HepG2 (cell line): ENCODE measurements at regions not wholly inside any gene's neighbourhood (a gene's known extent, or its start where the extent isn't known, plus 50 kb on each side); places are given as distances from the start of the nearest gene placed in this dataset.

ENCODE experiments used
- ATAC-seq: fragments of 200-7000 bp; cut with Tn5 transposase; 3 replicates; pipeline ENCODE4 v1.9.1; 2020; ENCODE audit warnings: mild to moderate bottlenecking, moderate library complexity
- BruUV-seq: library from RNA; stranded (reverse); fragments of 400-500 nt; replicated peaks from 2 replicates; lab custom pipeline; 2021; lab: Mats Ljungman, UMichigan
- CTCF ChIA-PET: fragments of 300-600 bp; formaldehyde crosslinking; extraction: SDS; loops from one replicate; lab custom pipeline; 2021; ENCODE audit warnings: low total read pairs, inconsistent platforms, low intra/inter-chr PET ratio; lab: Yijun Ruan, JAX
- POLR2A ChIA-PET: fragments of 350-600 bp; sonication (Branson Sonifier 250); formaldehyde crosslinking; loops from one replicate; lab custom pipeline; 2020; ENCODE audit warnings: antibody characterized with exemption, inconsistent platforms; lab: Yijun Ruan, JAX
- DNase-seq: peaks from one replicate; pipeline ENCODE4 v3.0.0-alpha.2; 2015; ENCODE audit warnings: low spot score
- FAIRE-seq: peaks from 3 replicates; lab custom pipeline; 2011; peaks lifted over from hg19 to GRCh38; lab: Jason Lieb, UNC
- H2AFZ ChIP-seq: one replicate; pipeline ENCODE4 v1.6.1; 2011; ENCODE audit warnings: low read length, inconsistent platforms
- H3K27ac ChIP-seq: fragments of 300-600 bp; 3 replicates; pipeline ENCODE4 v1.8.0; 2011; ENCODE audit warnings: mixed run types, mild to moderate bottlenecking, mixed read lengths, low read length, inconsistent platforms; ENCODE audit not compliant: insufficient read depth; ENCODE audit errors: extremely low read length
- H3K27me3 ChIP-seq, 2 experiments: fragments of 200-600 bp in 1 of 2; 2 replicates in 1 of 2; 3 replicates in 1 of 2; pipeline versions ENCODE4 v1.6.0 to v1.8.0; 2011; ENCODE audit warnings: low read length in 2 of 2, mild to moderate bottlenecking in 2 of 2, moderate library complexity in 2 of 2, inconsistent platforms in 1 of 2; ENCODE audit not compliant: insufficient read depth in 2 of 2, control insufficient read depth in 1 of 2
- H3K36me3 ChIP-seq, 2 experiments: fragments of 200-600 bp in 1 of 2; replicated peaks in 1 of 2; 2 replicates in 1 of 2; 3 replicates in 1 of 2; pipeline versions ENCODE4 v1.5.1 to v1.8.0; 2011; ENCODE audit warnings: low read length in 2 of 2, inconsistent platforms in 1 of 2; ENCODE audit not compliant: insufficient read depth in 2 of 2, control insufficient read depth in 1 of 2
- H3K4me1 ChIP-seq: 2 replicates; pipeline ENCODE4 v1.5.1; 2012; ENCODE audit warnings: low read length, inconsistent platforms; ENCODE audit not compliant: insufficient read depth
- H3K4me2 ChIP-seq: 2 replicates; pipeline ENCODE4 v1.6.0; 2011; ENCODE audit warnings: low read depth, low read length, inconsistent platforms
- H3K4me3 ChIP-seq, 3 experiments: fragments of 200-600 bp in 1 of 3; sonication (generic), shearing (Covaris generic) in 1 of 3; replicated peaks in 1 of 3; 2 replicates each; pipeline ENCODE4 v1.5.1; 2011 to 2016; ENCODE audit warnings: low read length in 3 of 3, inconsistent platforms in 2 of 3, low read depth in 2 of 3, mild to moderate bottlenecking in 2 of 3, control low read depth in 1 of 3, mixed read lengths in 1 of 3; ENCODE audit not compliant: insufficient read depth in 1 of 3
- H3K79me2 ChIP-seq: one replicate; pipeline ENCODE4 v1.6.1; 2011; ENCODE audit warnings: low read length, inconsistent platforms; ENCODE audit not compliant: insufficient read depth
- H3K9ac ChIP-seq: 2 replicates; pipeline ENCODE4 v1.6.0; 2011; ENCODE audit warnings: mild to moderate bottlenecking, low read depth, low read length, inconsistent platforms; ENCODE audit not compliant: insufficient read depth
- H3K9me3 ChIP-seq: 2 replicates; pipeline ENCODE4 v1.5.1; 2012; ENCODE audit warnings: mild to moderate bottlenecking, low read length
- H4K20me1 ChIP-seq: 2 replicates; pipeline ENCODE4 v1.6.0; 2011; ENCODE audit warnings: inconsistent platforms, mild to moderate bottlenecking, low read length, moderate library complexity; ENCODE audit not compliant: insufficient read depth
- ELF4 ChIP-seq: sonication (generic); formaldehyde crosslinking; IDR thresholded peaks from 2 replicates; pipeline ENCODE4 v1.5.0; 2020; ENCODE audit warnings: missing genetic modification reagents, mild to moderate bottlenecking, moderate library complexity, borderline replicate concordance
- FOSL1 ChIP-seq: sonication (generic); formaldehyde crosslinking; IDR thresholded peaks from 2 replicates; pipeline ENCODE4 v1.9.0; 2021; ENCODE audit warnings: missing genetic modification reagents, borderline replicate concordance
- FOXO1 ChIP-seq: sonication (generic); formaldehyde crosslinking; IDR thresholded peaks from 2 replicates; pipeline ENCODE4 v1.4.0; 2020; ENCODE audit warnings: missing genetic modification reagents
- HDAC6 ChIP-seq: fragments of 200-600 bp; sonication (generic); IDR thresholded peaks from 2 replicates; pipeline ENCODE4 v1.7.0; 2017; ENCODE audit warnings: mild to moderate bottlenecking, antibody characterized with exemption, low read length, low read depth
- KAT2B ChIP-seq: fragments of 150-350 bp; IDR thresholded peaks from 2 replicates; pipeline ENCODE4 v1.6.1; 2014; ENCODE audit warnings: low read depth, low read length, borderline replicate concordance
- KDM3A ChIP-seq: IDR thresholded peaks from 2 replicates; pipeline ENCODE4 v1.6.1; 2018; ENCODE audit warnings: low read depth, missing compliant biosample characterization
- KDM5A ChIP-seq: fragments of 200-600 bp; sonication (generic); IDR thresholded peaks from 2 replicates; pipeline ENCODE4 v1.7.0; 2018; ENCODE audit warnings: antibody characterized with exemption, mild to moderate bottlenecking, low read length, borderline replicate concordance
- KDM5B ChIP-seq: sonication (generic); formaldehyde crosslinking; IDR thresholded peaks from 2 replicates; pipeline ENCODE4 v1.4.0; 2020; ENCODE audit warnings: missing genetic modification reagents, mild to moderate bottlenecking, borderline replicate concordance
- KLF15 ChIP-seq: sonication (generic); formaldehyde crosslinking; IDR thresholded peaks from 2 replicates; pipeline ENCODE4 v1.8.1; 2023; ENCODE audit warnings: borderline replicate concordance, mild to moderate bottlenecking, inconsistent platforms, missing genetic modification reagents, mixed read lengths
- MATR3 ChIP-seq: sonication (generic); formaldehyde crosslinking; IDR thresholded peaks from 2 replicates; pipeline ENCODE4 v1.4.0; 2020; ENCODE audit warnings: missing genetic modification reagents
- MBNL3 ChIP-seq: fragments of 250-450 bp; sonication (Bioruptor Pico); conservative IDR thresholded peaks from 2 replicates; pipeline ENCODE4 v1.8.0; 2022; ENCODE audit warnings: mild to moderate bottlenecking, inconsistent platforms
- SYNCRIP ChIP-seq: fragments of 200-400 bp; formaldehyde crosslinking; IDR thresholded peaks from 2 replicates; pipeline ENCODE4 v1.6.1; 2018; ENCODE audit warnings: mild to moderate bottlenecking, low read depth, low read length; ENCODE audit not compliant: insufficient read depth
- TAF15 ChIP-seq: fragments of 200-400 bp; formaldehyde crosslinking; IDR thresholded peaks from one replicate; pipeline ENCODE4 v1.6.1; 2018; ENCODE audit warnings: mild to moderate bottlenecking, low read depth, low read length; ENCODE audit not compliant: poor library complexity, severe bottlenecking
- TBX3 ChIP-seq: fragments of 450-650 bp; IDR thresholded peaks from 2 replicates; pipeline ENCODE4 v1.6.1; 2017; ENCODE audit warnings: antibody characterized with exemption, mild to moderate bottlenecking, inconsistent platforms, borderline replicate concordance
- ZMAT3 ChIP-seq: sonication (generic); formaldehyde crosslinking; conservative IDR thresholded peaks from 2 replicates; pipeline ENCODE4 v1.7.0; 2021; ENCODE audit warnings: missing genetic modification reagents
- ZNF17 ChIP-seq: sonication (generic); formaldehyde crosslinking; IDR thresholded peaks from 2 replicates; pipeline ENCODE4 v1.5.0; 2020; ENCODE audit warnings: mild to moderate bottlenecking, missing genetic modification reagents
- ZNF260 ChIP-seq: sonication (generic); formaldehyde crosslinking; IDR thresholded peaks from 2 replicates; pipeline ENCODE4 v1.4.0; 2020; ENCODE audit warnings: missing genetic modification reagents, low read depth, mild to moderate bottlenecking, borderline replicate concordance
- ZNF282 ChIP-seq: fragments of 450-650 bp; IDR thresholded peaks from 2 replicates; pipeline ENCODE4 v1.6.1; 2018; ENCODE audit not compliant: partially characterized antibody
- ZNF3 ChIP-seq: IDR thresholded peaks from 2 replicates; pipeline ENCODE4 v1.7.0; 2017; ENCODE audit warnings: inconsistent platforms
- ZNF460 ChIP-seq: sonication (generic); formaldehyde crosslinking; IDR thresholded peaks from 2 replicates; pipeline ENCODE4 v1.5.1; 2020; ENCODE audit warnings: missing genetic modification reagents, mild to moderate bottlenecking, borderline replicate concordance
- ZNF564 ChIP-seq: sonication (generic); formaldehyde crosslinking; IDR thresholded peaks from 2 replicates; pipeline ENCODE4 v1.8.1; 2023; ENCODE audit warnings: mild to moderate bottlenecking, missing genetic modification reagents
- ZNF644 ChIP-seq: IDR thresholded peaks from 2 replicates; pipeline ENCODE4 v1.6.1; 2016; ENCODE audit warnings: low read depth
- ZNF891 ChIP-seq: sonication (generic); formaldehyde crosslinking; IDR thresholded peaks from 2 replicates; pipeline ENCODE4 v1.5.0; 2020; ENCODE audit warnings: mild to moderate bottlenecking, missing genetic modification reagents
- WGBS: methylation state at CpG from one replicate; pipeline ENCODE4 v1.1.6; 2017; ENCODE audit warnings: low lambda C conversion rate; 5-methylcytosine and 5-hydroxymethylcytosine counted together
- in situ Hi-C: cut with HindIII; loops from 2 replicates; pipeline ENCODE4 v1.10.0; 2017; ENCODE audit warnings: low pct_unique_long_range_greater_than_20kb; ENCODE audit not compliant: extremely low pct_ligation_motif_present
- intact Hi-C: fragments of 100-400 bp; cut with micrococcal nuclease; formaldehyde crosslinking; loops from one replicate; pipeline ENCODE4 v1.10.0; 2022; ENCODE audit not compliant: unreplicated experiment
- TF ChIP-seq, protein P1 (sequence below), 2 experiments: sonication (generic) in 1 of 2; formaldehyde crosslinking in 1 of 2; IDR thresholded peaks; 2 replicates each; pipeline versions ENCODE4 v1.5.1 to v1.6.1; 2011 to 2020; ENCODE audit warnings: borderline replicate concordance in 1 of 2, low read depth in 1 of 2, low read length in 1 of 2, mild to moderate bottlenecking in 1 of 2, missing genetic modification reagents in 1 of 2, moderate library complexity in 1 of 2
- TF ChIP-seq, protein P2 (sequence below): fragments of 450-650 bp; IDR thresholded peaks from 2 replicates; pipeline ENCODE4 v1.6.1; 2017

DNA sequence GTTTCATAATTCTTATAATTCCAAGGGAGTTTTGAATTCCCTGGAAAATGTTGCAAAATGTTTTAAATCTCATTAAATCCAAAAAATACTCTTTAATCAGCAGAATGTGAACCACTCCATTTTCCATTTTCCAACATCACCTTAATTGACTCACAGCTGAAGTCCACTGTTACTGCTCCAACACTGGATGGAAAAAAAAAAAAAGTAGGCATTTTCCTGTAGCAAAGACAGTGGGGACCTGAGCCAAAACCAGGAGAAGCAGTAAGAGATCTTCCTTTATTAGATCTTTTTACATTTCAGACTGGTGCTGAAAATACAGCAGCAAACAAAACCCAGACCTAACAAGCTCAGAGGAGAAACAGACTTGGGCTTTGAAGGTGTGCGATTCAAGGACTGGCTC is 62.4 kb upstream of the SPATS2L start (continued):
- TF ChIP-seq, protein P1, sequence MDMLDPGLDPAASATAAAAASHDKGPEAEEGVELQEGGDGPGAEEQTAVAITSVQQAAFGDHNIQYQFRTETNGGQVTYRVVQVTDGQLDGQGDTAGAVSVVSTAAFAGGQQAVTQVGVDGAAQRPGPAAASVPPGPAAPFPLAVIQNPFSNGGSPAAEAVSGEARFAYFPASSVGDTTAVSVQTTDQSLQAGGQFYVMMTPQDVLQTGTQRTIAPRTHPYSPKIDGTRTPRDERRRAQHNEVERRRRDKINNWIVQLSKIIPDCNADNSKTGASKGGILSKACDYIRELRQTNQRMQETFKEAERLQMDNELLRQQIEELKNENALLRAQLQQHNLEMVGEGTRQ (IDR thresholded peaks at IDR 0.05; ENCODE audit: low read depth, low read length), result no peak
- TF ChIP-seq, protein P1 (CRISPR knock-in tag; IDR thresholded peaks at IDR 0.05; ENCODE audit: borderline replicate concordance), result no peak
- TF ChIP-seq ZNF564 (CRISPR knock-in tag), result no peak
- TF ChIP-seq MBNL3 (CRISPR knock-in tag), result no peak
- no peak for TF ChIP-seq ZNF3 (CRISPR knock-in tag)
- TF ChIP-seq ZNF644, result no peak
- no peak for TF ChIP-seq ZNF891
- no peak for TF ChIP-seq ZNF17 (CRISPR knock-in tag)
- no peak for TF ChIP-seq HDAC6
- no peak for TF ChIP-seq KAT2B
- no peak for TF ChIP-seq SYNCRIP
- TF ChIP-seq, all 625 proteins: peak for 0

DNA sequence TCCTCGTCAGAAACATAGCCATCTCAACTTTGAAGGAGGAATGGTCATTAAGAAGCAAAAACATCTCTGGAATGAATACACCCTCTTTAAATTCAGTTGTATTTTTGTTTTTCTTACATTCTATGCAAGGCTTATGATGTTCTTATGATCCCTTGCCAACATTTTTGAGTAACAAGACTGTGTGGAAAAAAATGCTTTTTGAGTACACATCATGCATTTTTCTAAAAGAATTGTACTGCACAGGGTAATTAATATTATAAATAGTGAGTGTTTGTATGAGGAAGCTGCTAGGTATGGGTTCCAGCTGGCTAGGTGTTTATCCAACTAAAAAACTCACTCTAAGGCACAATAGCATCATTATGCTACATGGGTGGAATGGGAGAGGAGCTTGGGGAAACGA is 59.0 kb upstream of the SPATS2L start:
- Histone ChIP-seq H3K27ac (no peak overlapping the region), H3K4me3 (no peak overlapping the region), H3K27me3 (no peaks in the 10 kb centered on the region), H3K9ac (no peak overlapping the region), H3K79me2 (no peaks in the 10 kb centered on the region), H3K4me1 (peaks cover 3% of the 10 kb centered on the region), H3K36me3 (no peaks in the 10 kb centered on the region), H3K9me3 (no peaks in the 10 kb centered on the region), H4K20me1 (no peaks in the 10 kb centered on the region), H2AFZ (no peak overlapping the region), H3K4me2 (no peak overlapping the region)
- intact Hi-C loops, result no loop called here
- WGBS, result 53% methylated on average over 2 of the region's 2 CpGs
- FAIRE-seq, result no peak
- no peak for DNase-seq
- in situ Hi-C loops, result no loop called here
- no peak for ATAC-seq
- ChIA-PET POLR2A (no interaction called here), CTCF (no interaction called here)
- no TSS peak for BruUV-seq
- TF ChIP-seq ZNF460 (CRISPR knock-in tag), result no peak
- TF ChIP-seq, protein P2, sequence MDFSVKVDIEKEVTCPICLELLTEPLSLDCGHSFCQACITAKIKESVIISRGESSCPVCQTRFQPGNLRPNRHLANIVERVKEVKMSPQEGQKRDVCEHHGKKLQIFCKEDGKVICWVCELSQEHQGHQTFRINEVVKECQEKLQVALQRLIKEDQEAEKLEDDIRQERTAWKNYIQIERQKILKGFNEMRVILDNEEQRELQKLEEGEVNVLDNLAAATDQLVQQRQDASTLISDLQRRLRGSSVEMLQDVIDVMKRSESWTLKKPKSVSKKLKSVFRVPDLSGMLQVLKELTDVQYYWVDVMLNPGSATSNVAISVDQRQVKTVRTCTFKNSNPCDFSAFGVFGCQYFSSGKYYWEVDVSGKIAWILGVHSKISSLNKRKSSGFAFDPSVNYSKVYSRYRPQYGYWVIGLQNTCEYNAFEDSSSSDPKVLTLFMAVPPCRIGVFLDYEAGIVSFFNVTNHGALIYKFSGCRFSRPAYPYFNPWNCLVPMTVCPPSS, result no peak
- TF ChIP-seq KDM5B, result no peak
- no peak for TF ChIP-seq KLF15 (CRISPR knock-in tag)
- TF ChIP-seq ZNF282, result no peak
- TF ChIP-seq ZNF260 (CRISPR knock-in tag), result no peak
- no peak for TF ChIP-seq FOSL1 (CRISPR knock-in tag)
- TF ChIP-seq TAF15, result no peak
- no peak for TF ChIP-seq KDM5A
- no peak for TF ChIP-seq KDM3A
- no peak for TF ChIP-seq MATR3 (CRISPR knock-in tag)
- no peak for TF ChIP-seq FOXO1 (CRISPR knock-in tag)
- TF ChIP-seq ELF4 (CRISPR knock-in tag), result no peak
- TF ChIP-seq TBX3, result no peak
- TF ChIP-seq ZMAT3 (CRISPR knock-in tag), result no peak
